H4 (cell line): ENCODE measurements at regions not wholly inside any gene's neighbourhood (a gene's known extent, or its start where the extent isn't known, plus 50 kb on each side); places are given as distances from the start of the nearest gene placed in this dataset.
"Not testable (repeated sequence)": the region's sequence is repeated elsewhere in the genome, so short reads cannot be mapped to it uniquely, and the experiment has no call there.

ENCODE experiments used
- DNase-seq: peaks from one replicate; pipeline ENCODE4 v3.0.0-alpha.2; 2015; ENCODE audit warnings: low spot score

DNA sequence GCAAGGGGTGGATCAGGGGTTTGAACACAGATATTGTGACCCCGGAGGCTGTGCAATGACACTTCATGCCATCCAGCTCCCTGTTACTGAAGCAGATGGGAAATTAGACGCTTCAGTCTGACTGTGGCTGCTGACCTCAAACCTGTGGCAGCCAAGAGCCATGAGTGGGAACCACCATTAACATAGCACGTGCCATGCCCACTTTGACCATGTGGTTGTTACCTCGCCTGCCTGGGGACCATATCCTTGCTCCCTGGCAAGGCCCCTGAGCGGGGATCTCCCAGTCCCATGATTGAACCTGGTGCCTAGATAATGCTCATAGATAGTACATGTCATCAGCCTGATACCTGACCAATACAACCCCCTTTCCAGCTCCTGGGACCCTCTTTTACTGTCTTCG, 68.9 kb downstream of the CYP26B1 start:
- DNase-seq: no peak

DNA sequence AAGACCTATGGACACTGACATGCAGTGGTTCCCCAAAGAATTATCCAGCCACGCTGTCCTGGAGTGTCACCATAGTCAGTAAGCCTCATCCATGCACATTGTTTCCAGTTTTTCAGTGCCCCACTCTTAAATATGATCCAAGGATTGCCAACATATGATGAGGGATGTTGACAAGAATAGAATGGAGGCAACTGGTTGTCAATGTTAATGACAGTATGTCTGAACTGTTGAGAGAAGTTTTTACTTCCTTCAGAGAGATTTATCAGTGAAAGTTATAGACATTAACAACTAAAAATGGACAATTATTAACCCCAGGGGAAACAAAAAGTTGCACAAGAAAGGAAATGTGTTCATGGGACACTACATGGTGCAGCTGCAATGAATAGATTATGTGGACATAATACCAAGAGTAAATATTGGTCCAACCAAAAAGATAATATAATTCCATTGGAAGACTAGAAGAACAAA, 69.9 kb downstream of the CYP26B1 start:
- no peak for DNase-seq

DNA sequence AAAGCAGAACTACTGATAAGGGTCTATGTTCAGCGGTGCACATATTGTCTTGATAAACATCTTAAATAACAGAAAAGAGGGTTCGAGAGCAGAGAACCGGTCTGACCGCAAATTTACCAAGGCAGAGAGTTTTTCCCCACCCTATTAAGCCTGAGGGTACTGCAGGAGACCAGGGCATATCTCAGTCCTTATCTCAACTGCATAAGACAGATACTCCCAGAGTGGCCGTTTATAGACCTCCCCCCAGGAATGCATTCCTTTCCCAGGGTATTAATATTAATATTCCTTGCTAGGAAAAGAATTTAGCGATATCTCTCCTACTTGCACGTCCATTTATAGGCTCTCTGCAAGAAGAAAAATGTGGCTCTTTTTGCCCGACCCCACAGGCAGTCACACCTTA, 74.3 kb downstream of the CYP26B1 start:
- DNase-seq: not testable (repeated sequence)

DNA sequence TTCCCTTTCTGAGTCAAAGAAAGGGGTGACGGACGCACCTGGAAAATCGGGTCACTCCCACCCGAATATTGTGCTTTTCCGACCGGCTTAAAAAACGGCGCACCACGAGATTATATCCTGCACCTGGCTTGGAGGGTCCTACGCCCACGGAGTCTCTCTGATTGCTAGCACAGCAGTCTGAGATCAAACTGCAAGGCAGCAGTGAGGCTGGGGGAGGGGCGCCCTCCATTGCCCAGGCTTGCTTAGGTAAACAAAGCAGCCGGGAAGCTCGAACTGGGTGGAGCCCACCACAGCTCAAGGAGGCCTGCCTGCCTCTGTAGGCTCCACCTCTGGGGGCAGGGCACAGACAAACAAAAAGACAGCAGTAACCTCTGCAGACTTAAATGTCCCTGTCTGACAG, 83.5 kb downstream of the CYP26B1 start:
- not testable (repeated sequence) for DNase-seq

DNA sequence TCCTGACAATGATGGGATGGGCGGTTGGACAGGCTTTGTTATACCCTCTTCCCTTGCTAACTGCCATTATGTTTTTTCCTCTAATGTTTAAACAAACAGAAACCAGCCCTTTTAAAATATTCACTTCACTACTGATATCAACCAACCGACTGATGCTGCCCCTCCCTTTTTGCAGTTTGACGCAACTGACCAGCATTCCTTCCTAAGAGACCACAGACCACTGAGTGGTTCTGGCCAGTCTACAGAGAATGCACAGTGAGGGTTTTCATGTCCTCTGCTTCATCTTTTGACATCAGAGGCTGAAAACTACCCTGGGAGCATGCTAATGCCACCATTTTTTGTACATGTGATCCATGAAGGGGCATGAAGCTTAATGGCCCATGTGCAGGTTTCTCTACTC, 85.3 kb downstream of the CYP26B1 start:
- DNase-seq: no peak

DNA sequence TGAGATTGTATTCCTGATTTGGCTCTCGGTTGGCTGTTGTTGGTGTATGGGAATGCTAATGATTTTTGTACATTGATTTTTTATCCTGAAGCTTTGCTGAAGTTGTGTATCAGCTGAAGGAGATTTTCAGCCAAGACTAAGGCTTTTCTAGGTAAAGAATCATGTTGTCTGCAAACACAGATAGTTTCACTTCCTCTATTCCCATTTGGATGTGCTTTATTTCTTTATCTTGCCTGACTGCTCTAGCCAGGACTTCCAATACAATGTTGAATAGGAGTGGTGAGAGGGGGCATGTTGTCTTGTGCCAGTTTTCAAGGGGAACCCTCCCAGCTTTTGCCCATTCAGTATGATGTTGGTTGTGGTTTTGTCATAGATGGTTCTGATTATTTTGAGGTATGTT, 90.4 kb downstream of the CYP26B1 start:
- no peak for DNase-seq

DNA sequence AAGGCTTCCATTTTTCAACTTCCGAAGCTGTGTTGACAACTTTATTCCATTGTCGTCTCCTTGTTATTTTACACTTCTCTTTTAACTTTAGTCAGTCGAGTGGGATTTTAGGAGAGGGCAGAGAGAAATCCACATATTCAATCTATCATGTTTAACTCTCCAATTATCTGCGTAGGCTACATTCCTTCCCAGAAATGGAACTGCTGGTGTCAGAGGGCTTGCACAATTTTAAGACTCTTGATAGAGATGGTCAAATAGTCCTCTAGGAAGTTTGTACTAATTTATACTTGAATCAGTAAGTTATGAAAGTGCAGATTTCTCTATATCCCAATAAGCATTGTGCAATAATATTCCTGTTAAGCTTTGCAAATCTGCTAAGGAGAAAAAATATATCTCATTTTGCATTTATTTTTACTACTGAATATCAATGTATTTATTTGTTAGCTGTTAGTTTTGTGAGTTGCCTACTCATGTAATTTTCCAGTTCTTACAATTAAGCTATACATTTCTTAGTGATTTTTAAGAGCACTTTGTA, 95.6 kb downstream of the CYP26B1 start:
- no peak for DNase-seq

DNA sequence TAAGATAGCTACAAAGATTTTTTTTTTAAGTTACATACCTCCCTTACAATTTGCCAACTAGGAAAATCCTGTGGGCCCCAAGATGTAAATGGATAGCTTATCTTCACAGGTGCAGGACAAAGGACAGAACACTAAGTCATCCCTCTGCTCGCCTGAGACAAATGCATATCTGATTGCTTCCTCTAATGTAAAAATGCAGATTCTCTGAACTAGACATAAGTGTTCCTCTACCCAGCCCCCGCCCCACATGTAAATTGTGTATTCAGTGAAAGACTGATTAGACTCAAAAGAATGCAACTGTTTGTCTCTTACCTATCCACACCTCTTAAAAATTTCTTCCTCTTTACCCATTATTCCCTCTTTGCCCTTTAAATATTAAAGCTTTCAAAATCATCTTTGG, 96.5 kb downstream of the CYP26B1 start:
- DNase-seq: no peak

DNA sequence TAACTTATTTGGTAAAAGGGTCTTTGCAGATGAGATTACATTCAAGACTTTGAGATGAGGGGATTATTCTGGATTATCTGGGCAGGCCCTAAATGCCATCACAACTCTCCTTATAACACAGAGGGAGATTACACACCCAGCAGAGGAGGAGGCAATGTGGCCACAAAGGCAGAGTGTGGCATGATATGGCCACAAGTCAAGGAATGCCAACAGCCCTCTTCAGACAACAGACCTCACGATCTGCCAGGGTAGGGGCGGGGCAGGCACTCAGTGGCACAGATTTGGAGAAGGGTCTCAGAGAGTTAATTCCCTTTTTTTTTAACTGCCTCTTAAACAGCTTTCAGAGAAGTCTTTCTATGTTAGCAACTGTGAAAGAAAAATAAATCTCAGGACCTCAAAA, 96.9 kb downstream of the CYP26B1 start:
- DNase-seq: no peak

DNA sequence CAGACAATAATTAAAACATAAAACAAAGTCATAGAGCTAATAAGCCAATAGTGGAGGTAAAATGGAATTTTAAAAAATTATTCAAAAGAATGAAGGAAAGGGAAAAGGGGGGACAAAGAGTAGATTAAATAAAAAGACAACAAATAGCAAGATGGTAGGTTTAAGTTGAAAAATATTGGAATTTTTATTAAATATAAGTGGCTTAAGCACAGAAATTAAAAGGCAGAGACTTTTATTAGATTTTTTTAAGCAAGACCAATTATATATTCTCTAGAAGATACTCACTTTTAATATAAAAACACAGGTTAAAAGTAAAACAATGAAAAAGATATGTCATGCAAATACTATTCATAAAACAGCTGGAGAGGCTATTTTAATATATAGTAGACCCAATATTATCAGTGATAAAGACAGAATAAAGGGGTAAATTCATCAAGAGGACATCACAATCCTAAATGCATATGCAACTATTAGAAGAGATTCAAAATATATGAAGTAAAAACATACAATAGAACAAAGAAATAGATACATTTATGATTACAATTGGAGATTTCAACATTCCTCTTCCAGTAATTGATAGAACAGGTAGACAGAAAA, 98.7 kb downstream of the CYP26B1 start:
- no peak for DNase-seq

DNA sequence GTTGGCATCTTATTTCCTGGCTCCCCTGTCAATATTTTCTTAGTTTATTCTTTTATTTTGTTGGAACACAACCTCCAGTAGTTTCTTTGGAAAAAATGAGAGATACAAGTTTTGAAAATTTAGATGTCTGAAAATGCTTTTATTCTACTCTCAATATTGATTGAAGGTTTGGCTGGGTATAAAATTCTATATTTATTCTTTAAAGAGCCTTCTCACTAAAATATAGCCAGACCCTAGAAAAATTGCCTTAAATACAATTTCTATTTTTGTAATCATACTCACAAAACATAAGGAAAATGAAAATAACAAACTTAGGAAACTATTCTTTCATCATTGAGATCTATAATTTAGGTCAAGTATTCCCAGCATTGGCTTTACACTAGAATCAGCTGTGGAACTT, 103.7 kb downstream of the CYP26B1 start:
- DNase-seq: no peak

DNA sequence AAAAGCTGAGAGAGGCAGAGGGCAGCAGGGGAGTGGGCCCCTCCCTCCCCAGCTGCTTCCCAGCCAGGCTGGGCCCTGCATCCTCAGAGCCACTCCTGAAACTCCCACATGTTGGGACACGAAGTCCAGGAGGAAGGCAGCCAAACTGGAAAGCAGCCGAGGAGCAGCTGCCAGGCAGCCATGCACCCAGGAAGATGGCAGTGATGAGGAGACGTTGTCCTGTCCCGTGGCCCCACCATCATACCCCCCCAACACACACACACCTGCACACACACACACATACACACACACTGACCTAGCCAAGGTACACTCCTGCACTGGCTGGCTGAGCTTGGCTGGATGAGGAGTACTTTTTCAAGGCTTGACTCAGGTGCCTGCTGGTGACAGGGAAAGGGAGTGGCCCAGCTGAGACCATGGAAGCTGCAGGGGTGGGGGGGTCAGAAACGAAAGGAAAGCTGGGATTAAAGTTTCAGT, 106.0 kb downstream of the CYP26B1 start:
- no peak for DNase-seq

DNA sequence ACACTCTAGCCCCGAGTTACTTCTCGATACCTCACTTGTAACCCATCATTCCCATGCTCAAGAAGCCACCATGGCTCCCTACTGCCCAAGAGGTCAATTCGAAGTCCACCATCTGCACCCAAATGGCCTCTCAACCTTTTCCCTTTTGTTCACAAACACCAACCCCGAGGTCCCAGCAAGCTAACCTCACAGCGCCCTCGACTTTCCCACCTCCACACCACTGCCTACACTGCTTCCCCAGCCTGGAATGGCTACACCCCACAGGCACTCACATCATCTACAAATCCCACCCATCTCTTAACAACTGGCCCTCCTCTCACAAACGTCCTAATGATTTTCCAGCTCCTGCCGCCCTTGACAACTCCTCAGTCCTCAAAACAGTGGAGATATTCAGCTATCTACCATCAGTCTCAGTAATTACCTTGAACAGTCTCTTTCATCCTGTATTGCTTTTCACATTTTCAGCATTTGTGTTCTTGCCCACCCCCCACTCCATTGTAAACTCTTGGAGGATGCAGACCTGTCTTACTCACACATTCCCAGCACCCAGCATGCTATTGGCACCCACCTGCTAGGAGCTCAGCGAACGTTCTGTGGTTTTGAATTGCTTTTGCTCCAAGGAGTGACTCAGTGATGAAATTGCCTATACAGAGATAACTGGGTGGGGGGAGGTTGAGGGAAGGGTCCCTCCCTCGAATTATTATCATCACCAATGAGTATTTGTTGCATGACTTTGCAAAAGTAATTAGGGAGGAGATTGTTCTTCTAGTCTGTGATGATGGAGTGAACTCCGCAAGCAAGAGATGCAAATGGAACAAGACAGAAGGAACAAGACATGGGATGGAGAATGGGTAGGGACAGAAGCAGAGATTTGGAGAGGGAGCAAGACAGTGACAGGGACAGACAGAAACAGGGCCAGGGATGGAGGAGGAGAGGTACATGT, 106.8 kb downstream of the CYP26B1 start:
- DNase-seq: no peak

DNA sequence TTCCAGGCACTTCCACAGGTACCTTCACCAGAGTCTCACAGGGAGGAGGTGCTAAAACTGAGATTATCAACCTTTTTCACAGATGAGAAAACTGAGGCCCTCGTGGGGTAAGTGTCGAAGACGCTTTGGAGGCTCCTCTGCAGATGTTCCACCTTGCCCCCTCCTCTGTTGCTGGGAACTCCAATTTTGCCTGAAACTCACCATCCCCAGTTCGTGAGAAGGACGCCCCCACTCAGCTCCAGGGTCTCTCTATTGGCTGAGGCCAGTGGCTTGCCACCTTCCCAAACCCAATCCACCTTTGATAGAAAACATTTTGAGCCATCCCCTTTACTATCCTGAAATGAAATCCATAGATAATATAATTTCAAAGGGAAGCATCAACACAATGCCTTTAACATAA, 109.1 kb downstream of the CYP26B1 start:
- DNase-seq: no peak

DNA sequence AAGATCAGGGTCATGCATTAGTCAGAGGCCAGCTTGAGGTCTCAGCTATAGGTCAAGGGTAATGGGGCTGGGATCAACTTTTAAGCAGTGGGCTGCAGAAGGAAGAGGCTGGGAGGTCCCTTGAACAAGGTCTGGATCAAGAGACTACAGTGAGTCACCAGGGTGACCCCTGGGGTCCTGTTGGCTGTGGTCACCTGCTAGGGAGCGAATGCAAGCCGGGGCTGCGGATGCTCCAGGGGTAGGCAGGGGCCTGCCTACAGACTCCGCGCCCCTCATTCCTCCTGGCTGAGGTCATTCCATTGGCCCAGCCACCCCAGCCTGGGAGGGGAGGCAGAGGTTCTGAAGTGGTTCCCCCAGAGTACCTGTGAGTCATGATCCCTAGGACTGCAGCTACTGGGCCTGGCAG, 110.4 kb downstream of the CYP26B1 start:
- no peak for DNase-seq

DNA sequence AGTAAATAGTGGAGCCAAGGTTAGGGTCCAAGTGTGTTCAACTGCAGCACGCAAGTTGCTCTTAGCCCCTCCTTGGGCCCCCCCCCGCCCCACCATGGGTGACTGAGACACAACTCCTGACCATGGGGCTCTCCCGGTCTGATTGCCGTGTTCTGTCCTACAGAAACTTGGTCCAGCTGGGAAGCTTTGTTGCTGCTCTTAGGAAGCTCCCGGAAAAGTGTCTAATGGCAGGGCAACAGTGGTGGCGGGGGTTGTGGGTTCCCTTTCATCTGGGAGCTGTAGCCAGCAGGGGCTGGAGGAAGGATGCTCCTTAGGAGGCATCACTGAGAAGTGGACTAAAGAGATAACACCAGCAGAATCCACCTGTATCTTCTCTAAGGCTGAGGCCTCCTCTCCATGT, 111.1 kb downstream of the CYP26B1 start:
- DNase-seq: no peak

DNA sequence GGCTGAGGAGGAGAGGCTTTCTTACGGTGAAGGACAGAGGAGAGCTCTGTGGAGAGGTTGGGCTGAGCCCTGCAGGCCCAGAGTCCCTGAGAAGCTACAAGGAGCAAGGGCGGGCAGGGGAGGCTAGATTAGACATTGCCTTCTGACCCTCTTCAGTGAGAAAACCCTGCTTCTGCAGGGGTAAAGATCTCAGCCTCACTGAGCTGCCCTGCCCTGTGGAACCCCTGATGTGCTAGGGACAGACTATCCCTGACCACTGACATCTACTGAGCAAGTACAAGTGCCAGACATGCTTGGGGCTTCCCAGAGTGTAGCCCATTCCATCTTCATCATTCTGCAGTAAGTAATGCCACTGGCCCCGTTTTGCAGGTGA, 111.5 kb downstream of the CYP26B1 start:
- no peak for DNase-seq

DNA sequence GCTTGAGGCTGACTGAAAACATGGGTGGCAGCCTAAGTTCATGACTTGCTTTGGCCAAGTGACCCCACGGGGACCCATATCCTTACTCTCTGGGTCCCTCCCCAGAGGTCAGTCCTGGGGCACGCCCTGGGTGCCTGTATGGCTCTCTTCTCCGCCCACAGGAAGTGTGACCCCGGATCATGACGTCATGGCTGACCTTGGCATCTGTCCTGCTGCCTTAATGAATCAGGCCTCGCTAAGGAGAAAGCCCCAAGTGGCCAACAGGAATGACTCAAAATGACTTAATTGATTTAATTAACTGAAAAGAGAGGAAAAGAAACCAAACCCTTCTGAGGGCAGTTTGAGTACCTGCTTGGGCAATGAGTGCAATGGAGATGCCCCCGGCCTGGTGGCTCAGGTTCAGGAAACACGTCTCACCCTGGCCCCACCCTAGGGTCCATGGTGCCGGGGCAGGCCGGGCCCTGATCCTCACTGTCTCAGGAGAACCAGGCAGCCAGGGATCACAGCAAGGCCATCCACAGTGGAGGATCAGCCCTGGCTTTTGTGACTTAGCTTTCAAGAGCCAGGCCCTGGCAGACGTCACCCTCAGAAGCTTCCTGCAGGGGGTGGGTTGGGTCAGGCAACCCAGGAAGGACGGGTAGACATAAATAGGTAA, 112.0 kb downstream of the CYP26B1 start:
- DNase-seq: no peak

DNA sequence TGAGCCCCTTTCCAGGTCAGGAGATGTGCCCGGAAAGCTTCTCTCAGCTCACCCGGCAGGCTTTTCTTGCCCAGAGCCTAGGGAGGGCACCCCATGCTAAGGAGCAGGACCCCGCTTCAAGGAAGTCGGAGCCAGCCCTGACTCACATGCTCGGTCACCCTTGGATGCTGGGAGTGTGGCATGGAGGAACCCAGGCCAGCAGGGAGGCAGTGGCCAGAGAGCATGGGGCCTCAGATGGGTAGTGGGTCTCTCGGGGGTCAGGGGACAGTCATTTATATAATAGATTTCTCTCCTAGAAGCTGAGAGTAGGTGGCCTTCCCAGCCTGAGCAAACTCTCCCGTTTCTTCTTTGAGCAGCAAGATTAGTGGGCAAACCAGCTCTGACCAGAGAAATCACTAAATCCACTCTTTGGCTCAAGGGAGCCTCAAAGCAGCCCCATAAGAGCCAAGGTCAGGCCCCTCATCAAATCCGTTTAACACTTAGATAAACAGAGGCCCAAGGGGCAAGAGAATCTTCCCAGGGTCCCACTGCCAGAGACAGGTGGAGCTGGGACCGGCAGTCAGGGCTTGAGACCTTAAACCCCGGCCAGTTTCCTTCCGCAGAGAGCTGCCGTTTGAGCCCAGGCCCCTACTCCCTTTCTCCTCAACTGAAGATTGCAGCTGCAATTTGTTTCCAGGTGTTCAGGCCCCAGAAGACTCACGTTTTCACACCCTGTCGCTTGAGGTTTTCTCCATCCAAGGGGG, 113.1 kb downstream of the CYP26B1 start:
- DNase-seq: no peak

DNA sequence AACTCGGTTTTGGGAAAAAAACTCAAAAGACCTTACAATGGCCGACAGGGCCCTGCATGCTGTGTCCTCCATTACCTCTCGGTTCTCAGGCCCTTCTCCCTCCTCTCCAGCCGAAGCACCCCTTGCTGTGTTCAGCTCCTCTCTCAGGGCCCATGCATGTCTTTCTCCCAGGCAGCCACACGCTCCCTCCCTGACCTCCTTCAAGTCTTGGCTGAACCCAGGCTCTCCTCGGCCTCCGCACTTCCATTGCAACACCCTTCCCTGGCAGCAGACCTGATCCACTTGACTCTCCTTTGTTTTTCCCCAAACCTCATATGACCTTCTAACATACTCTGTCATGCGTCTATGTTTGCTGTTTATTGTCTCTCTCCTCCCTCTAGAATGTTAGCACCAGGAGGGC, 114.0 kb downstream of the CYP26B1 start:
- no peak for DNase-seq

DNA sequence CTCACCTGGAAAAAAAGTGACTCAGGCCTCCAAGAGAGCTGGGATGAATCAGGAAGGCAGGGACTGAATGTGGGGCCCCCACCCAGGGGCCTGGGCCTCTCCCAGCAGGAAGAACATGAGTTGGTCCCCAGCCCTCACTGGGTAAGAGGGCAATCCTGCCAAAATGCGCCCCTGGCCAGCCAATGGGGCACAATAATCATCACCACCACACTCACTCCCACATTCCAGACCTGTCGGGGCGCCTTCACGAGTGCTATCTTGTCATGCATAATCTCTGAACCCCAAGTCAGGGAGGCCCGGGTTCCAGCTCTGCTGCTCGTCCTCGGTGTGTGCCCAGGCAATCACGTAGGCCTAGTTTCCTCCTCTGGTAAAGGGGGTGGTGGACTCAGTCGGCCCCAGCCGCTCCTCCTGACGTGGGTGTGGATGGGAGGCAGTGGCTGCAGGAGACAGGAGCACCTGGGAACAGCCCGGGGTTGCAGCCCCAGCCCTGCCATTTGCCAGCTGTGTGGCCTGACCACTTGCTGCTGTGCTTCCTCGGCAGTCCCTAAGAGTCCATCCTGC, 115.1 kb downstream of the CYP26B1 start:
- no peak for DNase-seq
